Uterus (tissue), 3 donors: ENCODE measurements at regions not wholly inside any gene's neighbourhood (a gene's known extent, or its start where the extent isn't known, plus 50 kb on each side); places are given as distances from the start of the nearest gene placed in this dataset.

Source experiments
- DNase-seq, 2 donors: peaks; one replicate each; pipeline ENCODE4 v3.0.0-alpha.2; 2019 to 2020
- H3K27ac ChIP-seq, 2 donors: fragments of 200-600 bp; sonication (generic); 1 replicate in 1 of 2; 2 replicates in 1 of 2; pipeline ENCODE4 v1.5.1; 2016 to 2018
- H3K27me3 ChIP-seq, 2 donors: fragments of 200-600 bp; sonication (generic); one replicate each; pipeline ENCODE4 v1.5.1; 2018 to 2019; ENCODE audit warnings: control low read depth in 1 of 2
- H3K36me3 ChIP-seq, 2 donors: fragments of 200-600 bp; sonication (generic); one replicate each; pipeline ENCODE4 v1.5.1; 2019; ENCODE audit warnings: control low read depth in 1 of 2
- H3K4me1 ChIP-seq, 2 donors: fragments of 200-600 bp; sonication (generic); one replicate each; pipeline ENCODE4 v1.5.1; 2018 to 2019; ENCODE audit warnings: control low read depth in 1 of 2
- H3K4me3 ChIP-seq, 2 donors: fragments of 200-600 bp; sonication (generic); 1 replicate in 1 of 2; 2 replicates in 1 of 2; pipeline ENCODE4 v1.5.1; 2018 to 2019; ENCODE audit warnings: mild to moderate bottlenecking in 1 of 2
- H3K9me3 ChIP-seq, 2 donors: fragments of 200-600 bp; sonication (generic); one replicate each; pipeline ENCODE4 v1.5.1; 2019; ENCODE audit warnings: control low read depth in 1 of 2
- POLR2A ChIP-seq, 2 donors: fragments of 450-650 bp; IDR thresholded peaks; one replicate each; pipeline ENCODE4 v1.6.1; 2016; ENCODE audit warnings: antibody characterized with exemption in 2 of 2, mild to moderate bottlenecking in 1 of 2, moderate library complexity in 1 of 2
- intact Hi-C: fragments of 100-400 bp; cut with DNase I; formaldehyde crosslinking; loops from one replicate; pipeline ENCODE4 v1.15.1; 2023; ENCODE audit warnings: low total_unique reads
- TF ChIP-seq, protein P1 (sequence below), 4 experiments: fragments of 200-600 bp in 2 of 4; fragments of 450-650 bp in 2 of 4; sonication (generic) in 2 of 4; IDR thresholded peaks; one replicate each; pipeline ENCODE4 v1.5.1; 2016 to 2019; ENCODE audit warnings: antibody characterized with exemption in 4 of 4, mild to moderate bottlenecking in 2 of 4, moderate library complexity in 1 of 4
- donor health status: DM: yes; HTN: yes; CAD: no.

DNA sequence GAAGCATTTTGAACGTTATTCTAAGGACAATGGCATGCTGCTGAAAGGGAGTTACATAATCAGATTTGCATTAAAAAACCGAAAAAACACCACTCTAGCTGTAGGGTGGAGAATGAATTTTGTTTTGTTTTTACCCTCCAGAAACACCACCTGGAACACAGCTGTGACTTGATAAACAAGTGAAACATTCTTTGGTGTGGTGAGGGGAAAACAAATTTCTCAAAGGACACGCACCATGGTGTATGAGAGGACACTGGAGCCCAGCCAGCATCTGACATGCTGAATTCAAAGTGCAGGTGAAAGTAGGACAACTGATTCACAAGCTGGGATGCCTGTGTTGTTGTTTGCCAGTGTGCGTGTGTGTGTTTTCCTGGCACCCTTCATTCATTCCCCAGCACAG lies 554.5 kb upstream of the TBL1XR1 start:
- Histone ChIP-seq H3K27me3 (no peaks in the 10 kb centered on the region), H3K4me3 (no peak overlapping the region), H3K4me1 (no peaks in the 10 kb centered on the region), H3K36me3 (no peaks in the 10 kb centered on the region), H3K27ac (no peak overlapping the region), H3K9me3 (no peaks in the 10 kb centered on the region)
- DNase-seq, result no peak
- TF ChIP-seq, protein P1, sequence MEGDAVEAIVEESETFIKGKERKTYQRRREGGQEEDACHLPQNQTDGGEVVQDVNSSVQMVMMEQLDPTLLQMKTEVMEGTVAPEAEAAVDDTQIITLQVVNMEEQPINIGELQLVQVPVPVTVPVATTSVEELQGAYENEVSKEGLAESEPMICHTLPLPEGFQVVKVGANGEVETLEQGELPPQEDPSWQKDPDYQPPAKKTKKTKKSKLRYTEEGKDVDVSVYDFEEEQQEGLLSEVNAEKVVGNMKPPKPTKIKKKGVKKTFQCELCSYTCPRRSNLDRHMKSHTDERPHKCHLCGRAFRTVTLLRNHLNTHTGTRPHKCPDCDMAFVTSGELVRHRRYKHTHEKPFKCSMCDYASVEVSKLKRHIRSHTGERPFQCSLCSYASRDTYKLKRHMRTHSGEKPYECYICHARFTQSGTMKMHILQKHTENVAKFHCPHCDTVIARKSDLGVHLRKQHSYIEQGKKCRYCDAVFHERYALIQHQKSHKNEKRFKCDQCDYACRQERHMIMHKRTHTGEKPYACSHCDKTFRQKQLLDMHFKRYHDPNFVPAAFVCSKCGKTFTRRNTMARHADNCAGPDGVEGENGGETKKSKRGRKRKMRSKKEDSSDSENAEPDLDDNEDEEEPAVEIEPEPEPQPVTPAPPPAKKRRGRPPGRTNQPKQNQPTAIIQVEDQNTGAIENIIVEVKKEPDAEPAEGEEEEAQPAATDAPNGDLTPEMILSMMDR (IDR thresholded peaks at IDR 0.05), result no peak
- TF ChIP-seq POLR2A (IDR thresholded peaks at IDR 0.05), result no peak
- intact Hi-C loops, result no loop called here

DNA sequence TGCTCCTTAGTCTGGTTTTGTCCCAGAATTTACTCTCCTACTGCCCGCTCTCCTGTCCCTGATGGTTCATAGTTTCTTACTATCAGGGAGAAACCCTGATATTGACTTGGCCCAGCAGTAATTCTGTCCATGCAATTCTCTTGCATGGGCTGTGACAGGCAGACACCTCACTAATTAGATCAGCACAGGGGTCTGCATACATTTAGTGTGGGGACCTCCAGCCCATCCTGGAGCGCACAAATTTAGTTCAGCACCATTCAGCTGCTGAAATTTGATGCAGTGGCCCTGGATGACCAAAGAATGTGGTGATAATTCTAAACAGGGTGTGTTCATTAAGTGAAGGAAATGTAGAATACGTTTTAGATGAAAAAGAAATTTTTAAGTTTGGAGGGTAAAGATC lies 555.5 kb upstream of the TBL1XR1 start:
- no peak for DNase-seq
- no peak overlapping the region for H3K4me3 ChIP-seq
- intact Hi-C loops, result no loop called here
- no peaks in the 10 kb centered on the region for H3K4me1 ChIP-seq
- TF ChIP-seq POLR2A (IDR thresholded peaks at IDR 0.05), result no peak
- TF ChIP-seq, protein P1 (IDR thresholded peaks at IDR 0.05), result no peak
- H3K9me3 ChIP-seq, result no peaks in the 10 kb centered on the region
- no peaks in the 10 kb centered on the region for H3K27me3 ChIP-seq
- no peaks in the 10 kb centered on the region for H3K36me3 ChIP-seq
- H3K27ac ChIP-seq, result no peak overlapping the region

DNA sequence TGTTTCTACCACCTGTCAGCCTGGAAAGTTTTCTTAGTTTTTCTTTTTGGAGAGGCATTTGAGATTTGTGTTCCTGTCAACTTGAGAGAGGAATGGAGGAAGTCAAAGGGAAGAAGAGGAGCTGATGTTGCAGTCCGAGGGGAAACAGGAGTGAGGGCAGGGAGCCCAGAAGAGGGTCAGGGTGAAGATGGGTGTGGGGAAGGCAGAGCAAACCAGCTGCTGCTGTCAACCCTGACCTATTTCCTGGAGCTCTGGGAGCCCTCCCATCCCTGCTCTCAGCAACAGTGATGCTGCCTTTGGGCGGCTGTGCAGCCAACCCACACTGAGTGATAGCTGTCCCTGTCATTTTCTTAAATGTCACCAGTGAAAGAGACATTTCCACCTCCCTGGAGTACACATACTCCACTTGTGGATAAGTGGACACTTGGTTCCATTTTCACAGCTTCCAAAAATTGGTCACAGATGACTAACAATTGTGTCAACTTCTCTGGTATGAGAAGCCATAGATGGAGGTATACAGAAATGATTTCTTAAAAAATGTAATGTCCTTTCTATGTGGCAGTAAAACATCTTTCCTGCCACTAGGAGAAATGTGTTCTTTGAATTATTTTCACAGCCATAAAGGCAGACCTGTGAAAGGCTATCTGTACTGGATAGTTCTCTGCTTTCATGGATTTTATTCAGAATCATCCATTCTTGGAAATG lies 556.3 kb upstream of the TBL1XR1 start:
- Histone ChIP-seq H3K9me3 (no peaks in the 10 kb centered on the region), H3K4me1 (no peaks in the 10 kb centered on the region), H3K36me3 (no peaks in the 10 kb centered on the region), H3K27me3 (no peaks in the 10 kb centered on the region), H3K4me3 (no peak overlapping the region), H3K27ac (peak overlapping the region in 1 of 2 donors; percentile 14)
- no peak for TF ChIP-seq POLR2A (IDR thresholded peaks at IDR 0.05)
- TF ChIP-seq, protein P1 (IDR thresholded peaks at IDR 0.05), result no peak
- intact Hi-C loops, result no loop called here
- DNase-seq, result peak; percentile 29 to 61

DNA sequence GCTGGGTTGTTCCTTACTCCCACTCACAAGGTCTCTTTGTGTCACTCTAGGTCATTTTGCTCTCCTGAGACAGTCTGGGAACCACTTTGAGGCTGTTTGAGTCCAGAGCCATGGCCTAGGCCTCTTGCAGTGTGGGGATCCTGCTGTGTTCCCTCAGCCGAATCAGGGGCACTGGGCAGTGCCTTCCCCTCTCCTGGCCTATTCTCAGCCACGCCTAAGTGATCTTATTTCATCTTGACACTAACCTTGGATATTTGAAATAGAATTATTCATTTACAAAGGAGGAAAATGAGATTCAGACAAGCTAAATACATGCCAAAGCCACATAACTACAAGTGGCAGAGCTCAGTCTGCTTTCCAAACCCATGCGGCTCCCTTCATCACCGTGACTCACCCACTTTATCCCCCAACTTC lies 557.2 kb upstream of the TBL1XR1 start:
- no peak overlapping the region for H3K4me3 ChIP-seq
- no peaks in the 10 kb centered on the region for H3K27me3 ChIP-seq
- H3K4me1 ChIP-seq, result peaks cover 0 to 3% of the 10 kb centered on the region in 2 donors
- TF ChIP-seq POLR2A (IDR thresholded peaks at IDR 0.05), result no peak
- TF ChIP-seq, protein P1 (IDR thresholded peaks at IDR 0.05), result no peak
- no peaks in the 10 kb centered on the region for H3K36me3 ChIP-seq
- H3K9me3 ChIP-seq, result no peaks in the 10 kb centered on the region
- no peak for DNase-seq
- peak overlapping the region in 1 of 2 donors; percentile 28 for H3K27ac ChIP-seq
- intact Hi-C loops, result no loop called here

DNA sequence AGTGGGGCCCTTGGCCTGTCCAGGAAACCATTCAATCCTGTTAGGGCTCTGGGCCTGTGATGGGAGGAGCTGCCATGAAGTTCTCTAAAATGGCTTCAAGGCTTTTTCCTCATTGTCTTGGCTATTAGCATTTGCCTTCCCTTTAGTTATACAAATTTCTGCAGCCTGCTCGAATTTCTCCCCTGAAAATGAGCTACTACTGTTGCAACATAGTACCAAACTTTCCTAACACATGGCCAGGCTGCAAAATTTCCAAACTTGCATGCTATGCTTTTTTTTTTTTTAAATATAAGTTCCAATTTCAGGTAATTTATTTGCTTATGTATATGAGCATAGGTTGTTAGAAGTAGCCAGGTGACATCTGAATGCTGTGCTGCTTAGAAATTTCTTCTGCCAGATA lies 560.8 kb upstream of the TBL1XR1 start:
- no peaks in the 10 kb centered on the region for H3K9me3 ChIP-seq
- no peaks in the 10 kb centered on the region for H3K27me3 ChIP-seq
- no peak overlapping the region for H3K4me3 ChIP-seq
- no peaks in the 10 kb centered on the region for H3K36me3 ChIP-seq
- no peak for TF ChIP-seq POLR2A (IDR thresholded peaks at IDR 0.05)
- TF ChIP-seq, protein P1 (IDR thresholded peaks at IDR 0.05), result no peak
- peaks cover 0 to 3% of the 10 kb centered on the region in 2 donors for H3K4me1 ChIP-seq
- intact Hi-C loops, result no loop called here
- H3K27ac ChIP-seq, result no peak overlapping the region
- no peak for DNase-seq
